Keratinocyte (primary cell): ENCODE measurements at regions not wholly inside any gene's neighbourhood (a gene's known extent, or its start where the extent isn't known, plus 50 kb on each side); places are given as distances from the start of the nearest gene placed in this dataset.

Experiments
- EZH2 ChIP-seq: IDR thresholded peaks from one replicate; pipeline ENCODE4 v1.6.1; 2012; ENCODE audit warnings: inconsistent platforms, mild to moderate bottlenecking, low read length, moderate library complexity
- TF ChIP-seq, protein P1 (sequence below), 3 experiments: IDR thresholded peaks in 1 of 3; conservative IDR thresholded peaks in 1 of 3; optimal IDR thresholded peaks in 1 of 3; 2 replicates in 2 of 3; 3 replicates in 1 of 3; pipeline versions ENCODE3 to v1.5.1; 2011; ENCODE audit warnings: low read length in 3 of 3, mild to moderate bottlenecking in 3 of 3, moderate library complexity in 2 of 3, control low read depth in 1 of 3, inconsistent platforms in 1 of 3; ENCODE audit not compliant: insufficient read depth in 2 of 3; ENCODE audit errors: extremely low read depth in 1 of 3

DNA sequence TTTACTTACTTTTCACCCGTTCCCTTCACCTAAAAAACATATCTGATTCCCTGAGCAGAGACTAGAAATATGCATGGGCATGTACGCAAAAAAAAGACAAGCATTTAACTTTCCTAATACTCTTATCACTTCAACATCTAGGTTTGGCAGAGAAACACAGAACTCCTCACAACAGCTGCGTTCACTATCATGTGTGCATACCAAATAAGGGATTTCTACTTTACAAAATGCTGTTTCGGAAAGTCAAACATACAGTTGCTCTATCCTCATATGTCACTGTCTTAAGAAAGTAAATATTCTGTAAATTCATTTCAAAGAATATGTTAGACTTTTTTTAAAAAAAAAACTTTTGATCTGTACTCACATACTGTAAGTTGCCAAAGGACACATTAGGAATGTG lies 65.1 kb upstream of the CBLB start:
- TF ChIP-seq, protein P1, sequence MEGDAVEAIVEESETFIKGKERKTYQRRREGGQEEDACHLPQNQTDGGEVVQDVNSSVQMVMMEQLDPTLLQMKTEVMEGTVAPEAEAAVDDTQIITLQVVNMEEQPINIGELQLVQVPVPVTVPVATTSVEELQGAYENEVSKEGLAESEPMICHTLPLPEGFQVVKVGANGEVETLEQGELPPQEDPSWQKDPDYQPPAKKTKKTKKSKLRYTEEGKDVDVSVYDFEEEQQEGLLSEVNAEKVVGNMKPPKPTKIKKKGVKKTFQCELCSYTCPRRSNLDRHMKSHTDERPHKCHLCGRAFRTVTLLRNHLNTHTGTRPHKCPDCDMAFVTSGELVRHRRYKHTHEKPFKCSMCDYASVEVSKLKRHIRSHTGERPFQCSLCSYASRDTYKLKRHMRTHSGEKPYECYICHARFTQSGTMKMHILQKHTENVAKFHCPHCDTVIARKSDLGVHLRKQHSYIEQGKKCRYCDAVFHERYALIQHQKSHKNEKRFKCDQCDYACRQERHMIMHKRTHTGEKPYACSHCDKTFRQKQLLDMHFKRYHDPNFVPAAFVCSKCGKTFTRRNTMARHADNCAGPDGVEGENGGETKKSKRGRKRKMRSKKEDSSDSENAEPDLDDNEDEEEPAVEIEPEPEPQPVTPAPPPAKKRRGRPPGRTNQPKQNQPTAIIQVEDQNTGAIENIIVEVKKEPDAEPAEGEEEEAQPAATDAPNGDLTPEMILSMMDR (optimal IDR thresholded peaks at IDR 0.05 in 1 of 3, IDR thresholded peaks at IDR 0.05 in 1 of 3, conservative IDR thresholded peaks at IDR 0.05 in 1 of 3; ENCODE audit: extremely low read depth in 1 of 3, insufficient read depth in 2 of 3, low read length in 3 of 3): no peak
- TF ChIP-seq EZH2: no peak
